DOHH2 (cell line): ENCODE measurements at regions not wholly inside any gene's neighbourhood (a gene's known extent, or its start where the extent isn't known, plus 50 kb on each side); places are given as distances from the start of the nearest gene placed in this dataset.

Experiments
- H3F3A ChIP-seq: fragments of 200-600 bp; sonication (generic), shearing (Covaris generic); 2 replicates; pipeline ENCODE4 v1.6.0; 2016; ENCODE audit warnings: antibody characterized with exemption, mild to moderate bottlenecking; ENCODE audit not compliant: control insufficient read depth, insufficient read depth
- H3K27ac ChIP-seq: fragments of 200-600 bp; sonication (generic); 2 replicates; pipeline ENCODE4 v1.5.1; 2014; ENCODE audit warnings: low read depth, mild to moderate bottlenecking, low read length, moderate library complexity
- H3K27me3 ChIP-seq: fragments of 200-600 bp; sonication (generic); 2 replicates; pipeline ENCODE4 v1.6.1; 2014; ENCODE audit warnings: mild to moderate bottlenecking, low read length, mixed read lengths; ENCODE audit not compliant: control insufficient read depth
- H3K36me3 ChIP-seq: fragments of 200-600 bp; sonication (generic); 2 replicates; pipeline ENCODE4 v1.6.1; 2014; ENCODE audit warnings: mild to moderate bottlenecking, low read length, moderate library complexity, mixed read lengths; ENCODE audit not compliant: control insufficient read depth
- H3K4me1 ChIP-seq: fragments of 200-600 bp; sonication (generic); 2 replicates; pipeline ENCODE4 v1.6.1; 2014; ENCODE audit warnings: mild to moderate bottlenecking, low read length, mixed read lengths; ENCODE audit not compliant: control insufficient read depth
- H3K4me2 ChIP-seq: fragments of 200-600 bp; sonication (generic); 2 replicates; pipeline ENCODE4 v1.6.0; 2014; ENCODE audit warnings: mild to moderate bottlenecking, low read length, moderate library complexity
- H3K4me3 ChIP-seq: fragments of 200-600 bp; sonication (generic); 2 replicates; pipeline ENCODE4 v1.5.1; 2014; ENCODE audit warnings: mild to moderate bottlenecking, low read length, mixed read lengths
- H3K79me2 ChIP-seq: fragments of 200-600 bp; sonication (generic); 2 replicates; pipeline ENCODE4 v1.6.1; 2014; ENCODE audit warnings: mild to moderate bottlenecking, low read length, mixed read lengths; ENCODE audit not compliant: control insufficient read depth
- H3K9me2 ChIP-seq: fragments of 200-600 bp; sonication (generic); replicated peaks from 2 replicates; pipeline ENCODE4 v1.6.1; 2014; ENCODE audit warnings: mild to moderate bottlenecking, low read length, mixed read lengths; ENCODE audit not compliant: control insufficient read depth
- H3K9me3 ChIP-seq: fragments of 200-600 bp; sonication (generic); 2 replicates; pipeline ENCODE4 v1.6.1; 2014; ENCODE audit warnings: antibody characterized with exemption, low read length, mixed read lengths; ENCODE audit not compliant: control insufficient read depth, insufficient read depth
- H4K20me1 ChIP-seq: fragments of 200-600 bp; sonication (generic); 2 replicates; pipeline ENCODE4 v1.6.0; 2014; ENCODE audit warnings: low read depth, mild to moderate bottlenecking, antibody characterized with exemption, low read length, moderate library complexity; ENCODE audit not compliant: control insufficient read depth, insufficient read depth
- EZH2phosphoT487 ChIP-seq: fragments of 200-600 bp; sonication (generic); IDR thresholded peaks from 2 replicates; pipeline ENCODE4 v1.6.1; 2017; ENCODE audit warnings: borderline replicate concordance, mild to moderate bottlenecking, antibody characterized with exemption, low read length, moderate library complexity, mixed read lengths
- TF ChIP-seq, protein P1 (sequence below): fragments of 200-600 bp; sonication (generic); IDR thresholded peaks from one replicate; pipeline ENCODE4 v1.5.1; 2014; ENCODE audit warnings: antibody characterized with exemption, mild to moderate bottlenecking, low read depth, low read length; ENCODE audit not compliant: poor library complexity, severe bottlenecking

DNA sequence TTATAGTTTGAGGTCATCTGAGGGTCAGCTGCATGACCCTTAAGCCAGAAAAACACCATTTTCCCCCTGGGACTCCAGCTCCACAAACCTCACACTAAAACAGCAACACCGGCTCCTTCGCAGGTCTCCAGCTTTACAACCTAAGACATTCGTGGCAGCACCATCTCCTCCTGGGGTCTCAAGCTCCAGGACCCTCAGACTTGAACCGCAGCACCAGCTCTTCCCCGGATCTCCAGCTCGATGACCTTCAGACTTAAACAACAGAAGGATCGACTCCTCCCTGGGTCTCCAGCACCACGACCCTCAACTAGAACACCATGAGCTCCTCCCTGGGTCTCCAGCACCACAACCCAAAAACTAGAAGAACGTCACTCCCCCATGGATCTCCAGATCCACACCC lies 233.7 kb upstream of the CNTN6 start:
- Histone ChIP-seq H3K4me1 (no peaks in the 10 kb centered on the region), H3K9me3 (no peaks in the 10 kb centered on the region), H3F3A (no peaks in the 10 kb centered on the region), H3K27ac (no peak overlapping the region), H3K27me3 (no peaks in the 10 kb centered on the region), H4K20me1 (no peaks in the 10 kb centered on the region), H3K4me3 (no peak overlapping the region), H3K9me2 (no peaks in the 10 kb centered on the region), H3K36me3 (no peaks in the 10 kb centered on the region), H3K79me2 (no peaks in the 10 kb centered on the region), H3K4me2 (no peak overlapping the region)
- TF ChIP-seq, protein P1, sequence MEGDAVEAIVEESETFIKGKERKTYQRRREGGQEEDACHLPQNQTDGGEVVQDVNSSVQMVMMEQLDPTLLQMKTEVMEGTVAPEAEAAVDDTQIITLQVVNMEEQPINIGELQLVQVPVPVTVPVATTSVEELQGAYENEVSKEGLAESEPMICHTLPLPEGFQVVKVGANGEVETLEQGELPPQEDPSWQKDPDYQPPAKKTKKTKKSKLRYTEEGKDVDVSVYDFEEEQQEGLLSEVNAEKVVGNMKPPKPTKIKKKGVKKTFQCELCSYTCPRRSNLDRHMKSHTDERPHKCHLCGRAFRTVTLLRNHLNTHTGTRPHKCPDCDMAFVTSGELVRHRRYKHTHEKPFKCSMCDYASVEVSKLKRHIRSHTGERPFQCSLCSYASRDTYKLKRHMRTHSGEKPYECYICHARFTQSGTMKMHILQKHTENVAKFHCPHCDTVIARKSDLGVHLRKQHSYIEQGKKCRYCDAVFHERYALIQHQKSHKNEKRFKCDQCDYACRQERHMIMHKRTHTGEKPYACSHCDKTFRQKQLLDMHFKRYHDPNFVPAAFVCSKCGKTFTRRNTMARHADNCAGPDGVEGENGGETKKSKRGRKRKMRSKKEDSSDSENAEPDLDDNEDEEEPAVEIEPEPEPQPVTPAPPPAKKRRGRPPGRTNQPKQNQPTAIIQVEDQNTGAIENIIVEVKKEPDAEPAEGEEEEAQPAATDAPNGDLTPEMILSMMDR, result no peak
- no peak for TF ChIP-seq EZH2phosphoT487

DNA sequence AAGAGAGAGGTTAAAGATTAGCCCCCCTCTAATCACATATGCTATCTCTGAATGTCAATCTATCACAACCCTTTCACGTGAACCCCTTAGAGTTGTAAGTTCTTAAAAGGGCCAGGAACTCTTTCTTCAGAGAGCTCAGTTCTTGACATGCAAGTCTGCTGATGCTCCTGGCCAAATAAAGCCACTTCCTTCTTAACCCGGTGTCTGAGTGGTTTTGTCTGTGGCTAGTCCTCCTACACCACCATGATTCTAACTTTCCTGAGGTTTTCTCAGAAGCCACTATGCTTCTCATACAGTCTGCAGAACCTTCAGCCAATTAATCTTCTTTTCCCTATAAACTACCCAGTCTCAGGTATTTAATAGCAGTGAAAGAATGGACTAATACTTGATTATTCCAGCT lies 231.1 kb upstream of the CNTN6 start:
- TF ChIP-seq EZH2phosphoT487, result no peak
- TF ChIP-seq, protein P1, result no peak
- Histone ChIP-seq H3K4me1 (no peaks in the 10 kb centered on the region), H3F3A (no peaks in the 10 kb centered on the region), H3K79me2 (no peaks in the 10 kb centered on the region), H3K27ac (no peak overlapping the region), H4K20me1 (no peaks in the 10 kb centered on the region), H3K27me3 (no peaks in the 10 kb centered on the region), H3K9me2 (no peaks in the 10 kb centered on the region), H3K4me2 (no peak overlapping the region), H3K4me3 (no peak overlapping the region), H3K36me3 (no peaks in the 10 kb centered on the region), H3K9me3 (no peaks in the 10 kb centered on the region)

DNA sequence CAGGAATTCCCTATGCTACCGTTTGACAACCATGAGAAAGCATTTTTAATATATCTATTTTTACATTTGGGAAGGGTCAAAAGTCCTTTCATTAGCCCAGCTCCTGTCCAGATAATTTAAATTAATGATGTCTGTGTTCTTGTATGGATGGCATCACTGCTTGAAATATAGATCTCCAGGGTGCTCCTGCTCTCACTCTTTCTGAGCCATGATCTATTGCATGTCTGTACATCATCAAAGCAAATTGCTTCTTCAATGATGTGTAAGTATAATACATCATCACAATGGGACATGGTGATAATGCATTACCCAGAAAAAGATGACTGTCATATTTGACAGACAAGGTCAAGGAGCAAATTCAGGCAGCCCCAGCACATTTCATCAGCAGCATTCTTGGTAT lies 223.6 kb upstream of the CNTN6 start:
- Histone ChIP-seq H4K20me1 (no peaks in the 10 kb centered on the region), H3K27ac (no peak overlapping the region), H3K27me3 (no peaks in the 10 kb centered on the region), H3K4me2 (no peak overlapping the region), H3K9me3 (no peaks in the 10 kb centered on the region), H3K4me3 (no peak overlapping the region), H3K36me3 (no peaks in the 10 kb centered on the region), H3K79me2 (no peaks in the 10 kb centered on the region), H3K4me1 (no peaks in the 10 kb centered on the region), H3F3A (no peaks in the 10 kb centered on the region), H3K9me2 (no peaks in the 10 kb centered on the region)
- TF ChIP-seq, protein P1, result no peak

DNA sequence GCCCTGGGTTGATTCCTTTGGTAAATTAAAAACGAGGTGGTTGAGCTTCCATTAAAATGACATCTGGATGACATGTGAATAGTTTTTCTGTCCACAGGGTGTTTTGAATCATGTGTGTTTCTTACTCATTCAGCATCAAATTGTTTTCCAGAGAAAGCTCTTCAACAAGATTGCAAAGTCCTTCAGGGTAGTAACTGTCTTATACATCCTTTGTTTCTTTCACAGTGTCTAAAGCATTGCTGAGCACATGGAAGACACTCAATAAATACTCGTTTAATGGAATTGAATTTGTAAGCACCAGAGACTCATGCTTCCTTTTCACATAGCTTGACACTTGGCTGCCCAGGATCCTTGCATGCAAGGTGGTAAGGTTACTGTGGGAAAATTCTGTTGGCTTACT lies 223.1 kb upstream of the CNTN6 start:
- Histone ChIP-seq H3K27ac (no peak overlapping the region), H3K4me2 (no peak overlapping the region), H4K20me1 (no peaks in the 10 kb centered on the region), H3K79me2 (no peaks in the 10 kb centered on the region), H3K9me3 (no peaks in the 10 kb centered on the region), H3K4me1 (no peaks in the 10 kb centered on the region), H3K36me3 (no peaks in the 10 kb centered on the region), H3F3A (no peaks in the 10 kb centered on the region), H3K27me3 (no peaks in the 10 kb centered on the region), H3K9me2 (no peaks in the 10 kb centered on the region), H3K4me3 (no peak overlapping the region)
- no peak for TF ChIP-seq EZH2phosphoT487
- TF ChIP-seq, protein P1, result no peak
